Neural cell (in vitro differentiated cells): ENCODE measurements at regions not wholly inside any gene's neighbourhood (a gene's known extent, or its start where the extent isn't known, plus 50 kb on each side); places are given as distances from the start of the nearest gene placed in this dataset.

Source experiments
- CTCF ChIP-seq: fragments of 450-650 bp; IDR thresholded peaks from 2 replicates; pipeline ENCODE4 v1.5.1; 2014; ENCODE audit warnings: antibody characterized with exemption, mild to moderate bottlenecking, moderate library complexity; ENCODE audit not compliant: poor library complexity, severe bottlenecking
- EP300 ChIP-seq: fragments of 450-650 bp; conservative IDR thresholded peaks from 2 replicates; pipeline ENCODE4 v1.6.1; 2014; ENCODE audit warnings: antibody characterized with exemption, mild to moderate bottlenecking, moderate library complexity; ENCODE audit not compliant: poor library complexity, severe bottlenecking

GRCh38 chr3:160135851-160136250 is 89.4 kb upstream of the C3orf80 start:
- TF ChIP-seq EP300, result no peak
- TF ChIP-seq CTCF, result no peak
